H1 (cell line): ENCODE measurements at regions not wholly inside any gene's neighbourhood (a gene's known extent, or its start where the extent isn't known, plus 50 kb on each side); places are given as distances from the start of the nearest gene placed in this dataset.

Source experiments
- CTCF ChIA-PET: fragments of 300-600 bp; sonication (Branson Sonifier 250); formaldehyde crosslinking; loops from one replicate; lab custom pipeline; 2021; ENCODE audit not compliant: partially characterized antibody; lab: Charles Lee
- POLR2A ChIA-PET: fragments of 300-600 bp; sonication (Branson Sonifier 250); formaldehyde crosslinking; loops from one replicate; lab custom pipeline; 2021; ENCODE audit warnings: inconsistent platforms; ENCODE audit not compliant: partially characterized antibody; lab: Charles Lee
- DNase-seq, 2 experiments: peaks; one replicate each; pipeline versions ENCODE4 v3.0.0 to v3.0.0-alpha.2; 2010 to 2022; ENCODE audit warnings: low spot score in 2 of 2, low read depth in 1 of 2, mixed read lengths in 1 of 2
- FAIRE-seq: peaks from 2 replicates; lab custom pipeline; 2011; peaks lifted over from hg19 to GRCh38; lab: Jason Lieb, UNC
- H2AFZ ChIP-seq: 2 replicates; pipeline ENCODE4 v1.8.1; 2012; ENCODE audit warnings: low read length, inconsistent platforms
- H2AK5ac ChIP-seq: 2 replicates; pipeline ENCODE4 v1.6.1; 2013; ENCODE audit warnings: low read depth, low read length
- H2BK120ac ChIP-seq: replicated peaks from 2 replicates; pipeline ENCODE3; 2013; ENCODE audit warnings: low read depth, low read length, inconsistent platforms
- H2BK12ac ChIP-seq: 2 replicates; pipeline ENCODE4 v1.6.1; 2013; ENCODE audit warnings: low read depth, low read length
- H2BK15ac ChIP-seq: 2 replicates; pipeline ENCODE4 v1.6.1; 2013; ENCODE audit warnings: low read length
- H2BK20ac ChIP-seq: 2 replicates; pipeline ENCODE4 v1.6.1; 2013; ENCODE audit warnings: low read length
- H2BK5ac ChIP-seq: 2 replicates; pipeline ENCODE4 v1.6.1; 2013; ENCODE audit warnings: low read depth, low read length
- H3K14ac ChIP-seq: 2 replicates; pipeline ENCODE4 v1.6.1; 2013; ENCODE audit warnings: inconsistent platforms; ENCODE audit not compliant: insufficient read length
- H3K18ac ChIP-seq: 2 replicates; pipeline ENCODE4 v1.6.1; 2013; ENCODE audit warnings: low read length; ENCODE audit errors: extremely low read depth
- H3K23ac ChIP-seq: 2 replicates; pipeline ENCODE4 v1.6.1; 2013; ENCODE audit warnings: inconsistent platforms; ENCODE audit not compliant: insufficient read length
- H3K23me2 ChIP-seq: 2 replicates; pipeline ENCODE4 v1.6.1; 2013; ENCODE audit warnings: low read depth, low read length
- H3K27ac ChIP-seq: 2 replicates; pipeline ENCODE4 v1.6.1; 2011; ENCODE audit warnings: low read depth, low read length, inconsistent platforms
- H3K27me3 ChIP-seq, 4 experiments: replicated peaks in 1 of 4; 1 replicate in 1 of 4; 2 replicates in 3 of 4; pipeline versions ENCODE4 v1.6.1 to v1.8.1; 2011 to 2013; ENCODE audit warnings: low read length in 3 of 4, mild to moderate bottlenecking in 3 of 4, inconsistent platforms in 2 of 4, mixed read lengths in 2 of 4, moderate library complexity in 1 of 4; ENCODE audit not compliant: control insufficient read depth in 3 of 4, insufficient read depth in 3 of 4; ENCODE audit errors: extremely low read depth in 1 of 4
- H3K36me3 ChIP-seq, 4 experiments: 2 replicates each; pipeline versions ENCODE4 v1.6.1 to v1.8.1; 2011 to 2013; ENCODE audit warnings: mild to moderate bottlenecking in 4 of 4, low read length in 3 of 4, moderate library complexity in 2 of 4, control low read depth in 1 of 4, inconsistent platforms in 1 of 4; ENCODE audit not compliant: insufficient read depth in 4 of 4, control insufficient read depth in 2 of 4
- H3K4ac ChIP-seq: replicated peaks from 2 replicates; pipeline ENCODE3; 2013; ENCODE audit warnings: low read length, low read depth, mixed read lengths, inconsistent platforms; ENCODE audit not compliant: insufficient read length
- H3K4me1 ChIP-seq, 4 experiments: replicated peaks in 1 of 4; 1 replicate in 1 of 4; 2 replicates in 3 of 4; pipeline versions ENCODE4 v1.6.1 to v1.8.1; 2011 to 2013; ENCODE audit warnings: low read length in 3 of 4, inconsistent platforms in 2 of 4, mixed read lengths in 1 of 4; ENCODE audit not compliant: insufficient read depth in 4 of 4, control insufficient read depth in 3 of 4
- H3K4me2 ChIP-seq, 2 experiments: 2 replicates each; pipeline versions ENCODE4 v1.6.1 to v1.8.1; 2011 to 2013; ENCODE audit warnings: low read depth in 2 of 2, low read length in 2 of 2, control low read depth in 1 of 2, inconsistent platforms in 1 of 2, mild to moderate bottlenecking in 1 of 2; ENCODE audit not compliant: insufficient read depth in 1 of 2
- H3K4me3 ChIP-seq, 4 experiments: fragments of 200-600, 300-600 bp in 1 of 4; sonication (generic), shearing (Covaris generic), sonication (Bioruptor Twin) in 1 of 4; 2 replicates each; pipeline versions ENCODE4 v1.5.1 to v1.8.1; 2011 to 2016; ENCODE audit warnings: low read length in 4 of 4, low read depth in 3 of 4, control low read depth in 2 of 4, inconsistent platforms in 2 of 4, mild to moderate bottlenecking in 2 of 4, mixed read lengths in 1 of 4, moderate library complexity in 1 of 4; ENCODE audit not compliant: insufficient read depth in 2 of 4; ENCODE audit errors: extremely low read depth in 1 of 4
- H3K56ac ChIP-seq: replicated peaks from 2 replicates; pipeline ENCODE3; 2013; ENCODE audit warnings: low read depth, mild to moderate bottlenecking, mixed read lengths, low read length, inconsistent platforms; ENCODE audit not compliant: insufficient read length
- H3K79me1 ChIP-seq: 2 replicates; pipeline ENCODE4 v1.6.1; 2013; ENCODE audit warnings: low read depth, low read length, control low read depth
- H3K79me2 ChIP-seq, 2 experiments: 2 replicates each; pipeline versions ENCODE4 v1.6.1 to v1.8.1; 2012 to 2013; ENCODE audit warnings: low read length in 2 of 2, mild to moderate bottlenecking in 2 of 2, inconsistent platforms in 1 of 2; ENCODE audit not compliant: insufficient read depth in 2 of 2, control insufficient read depth in 1 of 2
- H3K9ac ChIP-seq, 4 experiments: replicated peaks in 1 of 4; 1 replicate in 1 of 4; 2 replicates in 3 of 4; pipeline versions ENCODE4 v1.6.1 to v1.8.1; 2011 to 2013; ENCODE audit warnings: low read depth in 3 of 4, low read length in 3 of 4, control low read depth in 2 of 4, mild to moderate bottlenecking in 2 of 4, moderate library complexity in 2 of 4, inconsistent platforms in 1 of 4; ENCODE audit errors: extremely low read depth in 1 of 4
- H3K9me3 ChIP-seq, 2 experiments: 2 replicates each; pipeline versions ENCODE4 v1.6.1 to v1.8.1; 2012 to 2013; ENCODE audit warnings: mild to moderate bottlenecking in 2 of 2, moderate library complexity in 2 of 2, control low read depth in 1 of 2, inconsistent platforms in 1 of 2, low read depth in 1 of 2, low read length in 1 of 2, mixed read lengths in 1 of 2; ENCODE audit not compliant: insufficient read depth in 2 of 2
- H4K20me1 ChIP-seq, 2 experiments: replicated peaks in 1 of 2; 2 replicates each; pipeline versions ENCODE3 to v1.8.1; 2011 to 2013; ENCODE audit warnings: inconsistent platforms in 2 of 2, low read length in 2 of 2, mild to moderate bottlenecking in 1 of 2; ENCODE audit not compliant: insufficient read depth in 2 of 2, control insufficient read depth in 1 of 2
- H4K5ac ChIP-seq: 2 replicates; pipeline ENCODE4 v1.6.1; 2013; ENCODE audit warnings: low read length, low read depth, mixed read lengths, inconsistent platforms; ENCODE audit not compliant: insufficient read length
- H4K8ac ChIP-seq: 2 replicates; pipeline ENCODE4 v1.8.0; 2013; ENCODE audit warnings: mild to moderate bottlenecking, moderate library complexity, low read length, inconsistent platforms; ENCODE audit not compliant: insufficient read depth; ENCODE audit errors: extremely low read depth
- H4K91ac ChIP-seq: replicated peaks from 2 replicates; pipeline ENCODE3; 2013; ENCODE audit warnings: low read length, mixed read lengths, inconsistent platforms; ENCODE audit not compliant: insufficient read length
- JUN ChIP-seq: IDR thresholded peaks from 2 replicates; pipeline ENCODE4 v1.6.1; 2011; ENCODE audit warnings: low read depth, mild to moderate bottlenecking, improper control_type of control experiment, low read length
- SIRT6 ChIP-seq: IDR thresholded peaks from one replicate; pipeline ENCODE4 v1.7.1; 2012; ENCODE audit warnings: low read length, inconsistent platforms
- WGBS, 2 experiments: shearing (Covaris generic) in 1 of 2; methylation state at CpG; one replicate each; pipeline versions ENCODE4 v1.1.6 to v1.1.7; 2013 to 2015; ENCODE audit warnings: low lambda C conversion rate in 2 of 2, mixed read lengths in 2 of 2, inconsistent platforms in 1 of 2, low coverage in 1 of 2, missing lambda C conversion rate in 1 of 2; ENCODE audit not compliant: insufficient replicate concordance in 2 of 2, insufficient coverage in 1 of 2, insufficient read length in 1 of 2; ENCODE audit errors: extremely low coverage in 1 of 2, missing lambda C conversion rate in 1 of 2; 5-methylcytosine and 5-hydroxymethylcytosine counted together
- TF ChIP-seq, protein P1 (sequence below): IDR thresholded peaks from 2 replicates; pipeline ENCODE4 v1.6.1; 2012; ENCODE audit warnings: inconsistent platforms

DNA sequence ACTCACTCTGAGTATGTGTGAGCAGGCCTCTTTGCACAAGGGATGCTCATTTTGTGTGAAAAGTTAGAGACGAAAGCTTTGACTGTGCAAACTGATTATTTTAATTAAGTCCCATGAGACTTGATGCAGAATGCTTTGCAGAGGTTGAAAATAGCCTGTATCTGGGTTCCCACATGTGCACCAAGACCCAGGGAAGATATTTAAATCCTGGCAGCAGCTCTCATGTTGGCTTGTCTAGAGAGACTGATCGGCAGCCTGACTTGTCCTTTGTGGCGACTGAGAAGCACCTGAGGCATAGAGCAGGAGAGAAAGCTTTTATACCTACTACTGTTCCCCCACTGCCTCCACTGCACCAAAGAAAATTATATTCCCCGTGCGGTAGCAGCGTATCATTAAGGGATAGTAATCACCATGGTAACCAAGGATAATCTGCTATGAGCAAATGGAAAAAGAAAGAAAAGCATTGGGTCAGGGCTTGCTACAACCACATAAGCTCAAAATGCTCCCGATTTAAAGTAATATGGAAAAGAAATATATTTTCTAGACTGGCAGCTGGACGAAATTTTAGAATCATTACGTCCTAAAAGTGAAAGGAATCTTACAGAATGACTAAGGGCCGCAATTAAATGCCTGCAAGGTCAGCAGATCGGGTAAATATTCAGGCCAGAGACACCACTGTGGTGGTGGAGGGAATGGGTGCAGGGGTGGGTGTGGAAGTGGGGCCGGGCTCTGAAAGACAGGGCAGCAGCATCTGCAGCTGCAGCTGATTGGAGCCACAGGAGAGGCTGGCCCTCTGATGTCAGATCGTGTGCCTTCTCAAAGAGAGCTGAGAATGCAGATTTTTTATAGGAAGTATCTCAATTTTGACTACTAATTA is 135.3 kb upstream of the EPB41L4A start:
- Histone ChIP-seq H3K9ac (no peak overlapping the region), H3K4me2 (no peak overlapping the region), H3K23me2 (no peaks in the 10 kb centered on the region), H2AK5ac (no peak overlapping the region), H2BK12ac (no peak overlapping the region), H3K23ac (no peak overlapping the region), H3K27ac (no peak overlapping the region), H3K18ac (no peak overlapping the region), H4K91ac (no peak overlapping the region), H3K4me3 (no peak overlapping the region), H3K14ac (no peak overlapping the region), H3K56ac (no peak overlapping the region), H3K36me3 (no peaks in the 10 kb centered on the region), H4K20me1 (no peaks in the 10 kb centered on the region), H2BK120ac (no peak overlapping the region), H3K27me3 (no peaks in the 10 kb centered on the region), H3K4ac (no peak overlapping the region), H3K79me1 (no peaks in the 10 kb centered on the region), H4K5ac (no peak overlapping the region), H3K9me3 (no peaks in the 10 kb centered on the region), H2AFZ (no peak overlapping the region), H3K4me1 (no peaks in the 10 kb centered on the region), H2BK20ac (no peak overlapping the region), H4K8ac (no peak overlapping the region; the same call in 1 of the 2 replicates), H3K79me2 (no peaks in the 10 kb centered on the region), H2BK15ac (no peak overlapping the region), H2BK5ac (no peak overlapping the region)
- POLR2A ChIA-PET: interaction anchor here (0.6 kb wide), 1 partner anchor 93 kb away, joined by 3 read pairs; no protein-coding TSS in a partner anchor
- TF ChIP-seq, protein P1, sequence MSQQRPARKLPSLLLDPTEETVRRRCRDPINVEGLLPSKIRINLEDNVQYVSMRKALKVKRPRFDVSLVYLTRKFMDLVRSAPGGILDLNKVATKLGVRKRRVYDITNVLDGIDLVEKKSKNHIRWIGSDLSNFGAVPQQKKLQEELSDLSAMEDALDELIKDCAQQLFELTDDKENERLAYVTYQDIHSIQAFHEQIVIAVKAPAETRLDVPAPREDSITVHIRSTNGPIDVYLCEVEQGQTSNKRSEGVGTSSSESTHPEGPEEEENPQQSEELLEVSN: no peak
- no peak for TF ChIP-seq SIRT6
- TF ChIP-seq JUN: no peak
- FAIRE-seq (no peak), DNase-seq (no peak)
- 69% methylated on average over 13 of the region's 13 CpGs; no CpG with 5 or more reads in 1 of the 2 experiments for WGBS, 2 experiments
- CTCF ChIA-PET: interaction anchor here (0.6 to 13.1 kb wide), 11 partner anchors 12 to 352 kb away, joined by 3 to 126 read pairs (median 5); no protein-coding TSS in a partner anchor
